ENCODE measurements at regions not wholly inside any gene's neighbourhood (a gene's known extent, or its start where the extent isn't known, plus 50 kb on each side); places are given as distances from the start of the nearest gene placed in this dataset.

GRCh38 chr3:64384561-64384960 is 159.3 kb upstream of the PRICKLE2 start:
- DNase-seq (ENCODE audit: low read depth), result no peak
- no peak overlapping the region for H3K4me3 ChIP-seq (ENCODE audit: low read length)
- TF ChIP-seq, protein P1, sequence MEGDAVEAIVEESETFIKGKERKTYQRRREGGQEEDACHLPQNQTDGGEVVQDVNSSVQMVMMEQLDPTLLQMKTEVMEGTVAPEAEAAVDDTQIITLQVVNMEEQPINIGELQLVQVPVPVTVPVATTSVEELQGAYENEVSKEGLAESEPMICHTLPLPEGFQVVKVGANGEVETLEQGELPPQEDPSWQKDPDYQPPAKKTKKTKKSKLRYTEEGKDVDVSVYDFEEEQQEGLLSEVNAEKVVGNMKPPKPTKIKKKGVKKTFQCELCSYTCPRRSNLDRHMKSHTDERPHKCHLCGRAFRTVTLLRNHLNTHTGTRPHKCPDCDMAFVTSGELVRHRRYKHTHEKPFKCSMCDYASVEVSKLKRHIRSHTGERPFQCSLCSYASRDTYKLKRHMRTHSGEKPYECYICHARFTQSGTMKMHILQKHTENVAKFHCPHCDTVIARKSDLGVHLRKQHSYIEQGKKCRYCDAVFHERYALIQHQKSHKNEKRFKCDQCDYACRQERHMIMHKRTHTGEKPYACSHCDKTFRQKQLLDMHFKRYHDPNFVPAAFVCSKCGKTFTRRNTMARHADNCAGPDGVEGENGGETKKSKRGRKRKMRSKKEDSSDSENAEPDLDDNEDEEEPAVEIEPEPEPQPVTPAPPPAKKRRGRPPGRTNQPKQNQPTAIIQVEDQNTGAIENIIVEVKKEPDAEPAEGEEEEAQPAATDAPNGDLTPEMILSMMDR (conservative IDR thresholded peaks at IDR 0.05; ENCODE audit: low read length), result no peak

- TF ChIP-seq, protein P1 (conservative IDR thresholded peaks at IDR 0.05; ENCODE audit: low read length), result no peak
- H3K4me3 ChIP-seq (ENCODE audit: low read length), result no peak overlapping the region
- no peak for DNase-seq (ENCODE audit: low read depth)
These were observed 156.9 kb upstream of the PRICKLE2 start for GRCh38 chr3:64382153-64382552.

- no peak overlapping the region for H3K4me3 ChIP-seq (ENCODE audit: low read length)
- TF ChIP-seq, protein P1 (conservative IDR thresholded peaks at IDR 0.05; ENCODE audit: low read length), result no peak
- DNase-seq (ENCODE audit: low read depth), result no peak
These were observed 156.1 kb upstream of the PRICKLE2 start for GRCh38 chr3:64381367-64381766.

DNA sequence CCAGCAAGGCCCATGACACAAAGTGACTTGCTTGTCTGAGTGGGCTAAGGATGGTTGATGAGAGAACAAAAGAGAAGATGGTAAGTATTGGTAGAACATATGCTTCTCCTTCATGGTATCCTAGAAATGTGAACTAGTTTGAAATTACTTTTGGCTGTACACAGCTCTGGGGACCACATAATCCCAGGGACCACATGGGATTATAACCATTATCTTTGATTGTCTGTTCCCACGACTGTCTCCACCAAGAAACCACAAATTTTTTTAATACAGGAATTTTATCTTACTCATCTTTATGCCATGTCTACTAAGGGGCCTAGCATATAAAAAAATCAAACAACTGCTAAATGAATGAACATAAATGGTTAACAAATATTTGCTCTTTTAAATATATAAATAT is 155.3 kb upstream of the PRICKLE2 start:
- H3K4me3 ChIP-seq (ENCODE audit: low read length), result no peak overlapping the region
- no peak for DNase-seq (ENCODE audit: low read depth)
- TF ChIP-seq, protein P1 (conservative IDR thresholded peaks at IDR 0.05; ENCODE audit: low read length), result no peak

DNA sequence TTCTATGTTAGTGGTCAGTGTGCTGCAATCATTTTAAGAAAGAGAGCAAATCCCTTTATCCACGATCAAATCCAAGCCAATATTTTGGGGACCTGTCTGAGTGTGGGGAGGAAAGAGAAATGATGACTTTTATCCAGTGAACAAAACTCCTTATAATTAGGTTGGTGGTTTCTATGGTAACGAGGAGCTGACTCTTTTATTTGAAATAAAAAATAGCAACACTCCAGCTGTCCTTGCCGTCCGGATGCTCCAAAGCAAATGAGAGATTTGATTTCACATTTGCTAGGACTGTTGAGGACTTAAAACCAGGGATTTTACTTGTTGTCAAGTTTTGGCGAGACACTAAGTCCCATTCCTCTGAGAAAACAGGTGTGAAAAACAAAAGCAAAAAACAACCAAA is 154.0 kb upstream of the PRICKLE2 start:
- no peak for DNase-seq (ENCODE audit: low read depth)
- TF ChIP-seq, protein P1 (conservative IDR thresholded peaks at IDR 0.05; ENCODE audit: low read length), result no peak
- no peak overlapping the region for H3K4me3 ChIP-seq (ENCODE audit: low read length)

DNA sequence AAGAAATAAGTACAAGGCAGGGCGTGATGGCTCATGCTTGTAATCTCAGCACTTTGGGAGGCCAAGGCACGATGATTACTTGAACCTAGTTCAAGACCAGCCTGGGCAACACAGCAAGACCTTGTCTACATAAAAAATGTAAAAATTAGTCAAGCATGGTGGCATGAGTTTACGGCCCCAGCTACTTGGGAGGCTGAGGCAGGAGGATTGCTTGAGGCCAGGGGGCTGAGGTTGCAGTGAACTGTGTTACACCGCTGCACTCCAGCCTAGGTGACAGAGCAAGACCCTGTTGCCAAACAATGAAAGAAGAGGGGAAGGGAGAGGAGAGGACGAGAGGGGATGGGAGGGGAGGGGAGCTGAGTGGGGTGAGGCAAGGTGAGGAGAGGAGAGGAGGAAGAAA is 152.7 kb upstream of the PRICKLE2 start:
- DNase-seq (ENCODE audit: low read depth), result no peak
- TF ChIP-seq, protein P1 (conservative IDR thresholded peaks at IDR 0.05; ENCODE audit: low read length), result no peak
- no peak overlapping the region for H3K4me3 ChIP-seq (ENCODE audit: low read length)

DNA sequence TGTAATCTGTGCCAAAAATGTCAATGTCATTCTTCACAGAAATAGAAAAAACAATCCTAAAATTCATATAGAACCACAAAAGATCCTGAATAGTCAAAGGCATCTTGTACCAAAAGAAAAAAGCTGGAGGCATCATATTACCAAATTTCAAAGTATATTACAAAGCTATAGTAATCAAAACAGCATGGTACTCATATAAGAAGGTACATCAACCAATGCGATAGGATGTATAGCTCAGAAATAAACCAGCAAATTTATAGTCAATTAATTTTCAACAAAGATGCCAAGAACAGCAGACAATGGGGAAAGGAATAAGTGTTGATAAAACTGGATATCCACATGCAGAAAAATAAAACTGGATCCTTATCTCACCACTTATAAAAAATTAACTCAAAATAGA is 150.5 kb upstream of the PRICKLE2 start:
- DNase-seq (ENCODE audit: low read depth), result no peak
- no peak overlapping the region for H3K4me3 ChIP-seq (ENCODE audit: low read length)
- TF ChIP-seq, protein P1 (conservative IDR thresholded peaks at IDR 0.05; ENCODE audit: low read length), result no peak
